K562 (cell line): ENCODE measurements at regions not wholly inside any gene's neighbourhood (a gene's known extent, or its start where the extent isn't known, plus 50 kb on each side); places are given as distances from the start of the nearest gene placed in this dataset.

Source experiments
- ATAC-seq: fragments of 200-7000 bp; cut with Tn5 transposase; 3 replicates; pipeline ENCODE4 v1.9.1; 2020; ENCODE audit warnings: moderate library complexity
- BruUV-seq: library from RNA; stranded (reverse); fragments of 400-500 nt; replicated peaks from 2 replicates; lab custom pipeline; 2021; lab: Mats Ljungman, UMichigan
- CTCF ChIA-PET: fragments of 300-600 bp; formaldehyde crosslinking; extraction: SDS; loops from one replicate; lab custom pipeline; 2021; ENCODE audit warnings: low intra/inter-chr PET ratio; lab: Yijun Ruan, JAX
- POLR2A ChIA-PET: fragments of 300-600, 350-650 bp; sonication (Branson Sonifier 250); formaldehyde crosslinking; extraction: SDS; loops from one replicate; lab custom pipeline; 2021; ENCODE audit warnings: antibody characterized with exemption, inconsistent platforms; lab: Yijun Ruan, JAX
- DNase-seq, 4 experiments: peaks; one replicate each; pipeline versions ENCODE4 v3.0.0 to v3.0.0-alpha.2; 2011 to 2018; ENCODE audit warnings: low spot score in 3 of 4, mixed read lengths in 3 of 4; ENCODE audit errors: extremely low read depth in 1 of 4
- FAIRE-seq: peaks from 2 replicates; lab custom pipeline; 2011; peaks lifted over from hg19 to GRCh38; lab: Jason Lieb, UNC
- H2AFZ ChIP-seq: 2 replicates; pipeline ENCODE4 v1.6.0; 2011; ENCODE audit warnings: low read depth, low read length, control low read depth, inconsistent platforms
- H3K27ac ChIP-seq: fragments of 200-600 bp; 3 replicates; pipeline ENCODE4 v1.8.0; 2011; ENCODE audit warnings: low read depth, mild to moderate bottlenecking, control low read depth, inconsistent platforms, low read length, moderate library complexity, mixed read lengths; ENCODE audit errors: extremely low read depth
- H3K27me3 ChIP-seq, 2 experiments: fragments of 300-600 bp in 1 of 2; 2 replicates in 1 of 2; 3 replicates in 1 of 2; pipeline versions ENCODE4 v1.6.0 to v1.8.0; 2011; ENCODE audit warnings: inconsistent platforms in 2 of 2, low read length in 2 of 2, mild to moderate bottlenecking in 1 of 2, mixed read lengths in 1 of 2, moderate library complexity in 1 of 2; ENCODE audit not compliant: control insufficient read depth in 2 of 2, insufficient read depth in 2 of 2
- H3K36me3 ChIP-seq: fragments of 300-600 bp; 3 replicates; pipeline ENCODE4 v1.8.0; 2011; ENCODE audit warnings: mild to moderate bottlenecking, low read length, inconsistent platforms; ENCODE audit not compliant: control insufficient read depth, insufficient read depth
- H3K4me1 ChIP-seq, 2 experiments: fragments of 200-600 bp in 1 of 2; replicated peaks in 1 of 2; 2 replicates in 1 of 2; 3 replicates in 1 of 2; pipeline versions ENCODE4 v1.5.1 to v1.8.0; 2011; ENCODE audit warnings: inconsistent platforms in 2 of 2, low read length in 2 of 2, mild to moderate bottlenecking in 1 of 2, mixed read lengths in 1 of 2, moderate library complexity in 1 of 2; ENCODE audit not compliant: control insufficient read depth in 2 of 2, insufficient read depth in 2 of 2
- H3K4me2 ChIP-seq: 2 replicates; pipeline ENCODE4 v1.6.1; 2011; ENCODE audit warnings: low read length, control low read depth, inconsistent platforms, mixed read lengths; ENCODE audit not compliant: insufficient read depth
- H3K4me3 ChIP-seq: fragments of 200-600 bp; sonication (generic), shearing (Covaris generic); 2 replicates; pipeline ENCODE4 v1.5.1; 2016; ENCODE audit warnings: control low read depth, inconsistent platforms
- H3K79me2 ChIP-seq: fragments of 200-600 bp; 3 replicates; pipeline ENCODE4 v1.8.0; 2011; ENCODE audit warnings: low read length, inconsistent platforms; ENCODE audit not compliant: control insufficient read depth, insufficient read depth
- H3K9ac ChIP-seq, 2 experiments: 2 replicates each; pipeline versions ENCODE4 v1.6.0 to v1.6.1; 2011; ENCODE audit warnings: low read depth in 2 of 2, low read length in 2 of 2, control low read depth in 1 of 2, inconsistent platforms in 1 of 2, mild to moderate bottlenecking in 1 of 2, mixed read lengths in 1 of 2; ENCODE audit not compliant: insufficient read depth in 1 of 2
- H3K9me1 ChIP-seq: one replicate; pipeline ENCODE4 v1.6.0; 2011; ENCODE audit warnings: inconsistent platforms, mild to moderate bottlenecking, low read length, moderate library complexity; ENCODE audit not compliant: control insufficient read depth, insufficient read depth
- H3K9me3 ChIP-seq: replicated peaks from 2 replicates; pipeline ENCODE4 v1.5.1; 2011; ENCODE audit warnings: low read depth, low read length, inconsistent platforms; ENCODE audit not compliant: control insufficient read depth, insufficient read depth
- H4K20me1 ChIP-seq: replicated peaks from 2 replicates; pipeline ENCODE4 v1.6.1; 2011; ENCODE audit warnings: low read length, inconsistent platforms, mixed read lengths; ENCODE audit not compliant: control insufficient read depth, insufficient read depth
- CBFA2T3 ChIP-seq: fragments of 450-650 bp; IDR thresholded peaks from 2 replicates; pipeline ENCODE4 v1.6.1; 2017
- ILK ChIP-seq: fragments of 450-650 bp; IDR thresholded peaks from 2 replicates; pipeline ENCODE4 v1.6.1; 2016; ENCODE audit warnings: missing genetic modification characterization, low read depth, mild to moderate bottlenecking, missing compliant biosample characterization, moderate library complexity, borderline replicate concordance
- MEF2D ChIP-seq: conservative IDR thresholded peaks from 2 replicates; pipeline ENCODE4 v1.6.1; 2016; ENCODE audit warnings: low read depth, missing genetic modification characterization, missing compliant biosample characterization
- MLX ChIP-seq, 2 experiments: fragments of 450-650 bp in 1 of 2; sonication (generic) in 1 of 2; formaldehyde crosslinking; conservative IDR thresholded peaks; 2 replicates each; pipeline versions ENCODE4 v1.4.0 to v1.8.1; 2020 to 2022; ENCODE audit warnings: mild to moderate bottlenecking in 1 of 2, missing genetic modification reagents in 1 of 2
- POLR2H ChIP-seq: IDR thresholded peaks from 2 replicates; pipeline ENCODE4 v1.6.1; 2016; ENCODE audit warnings: missing genetic modification characterization, low read depth, mild to moderate bottlenecking, control low read depth, missing compliant biosample characterization, moderate library complexity
- SMAD3 ChIP-seq: fragments of 450-650 bp; formaldehyde crosslinking; conservative IDR thresholded peaks from 2 replicates; pipeline ENCODE4 v1.4.0; 2020; ENCODE audit warnings: mild to moderate bottlenecking
- SOX6 ChIP-seq: fragments of 450-650 bp; IDR thresholded peaks from 2 replicates; pipeline ENCODE4 v1.6.1; 2014; ENCODE audit warnings: mild to moderate bottlenecking
- TBP ChIP-seq: optimal IDR thresholded peaks from 2 replicates; pipeline ENCODE3; 2011; ENCODE audit warnings: low read depth, low read length, improper control_type of control experiment
- USF2 ChIP-seq: sonication (generic); formaldehyde crosslinking; IDR thresholded peaks from 2 replicates; pipeline ENCODE4 v1.5.0; 2020; ENCODE audit warnings: missing genetic modification reagents
- ZNF143 ChIP-seq: sonication (generic); formaldehyde crosslinking; IDR thresholded peaks from 2 replicates; pipeline ENCODE4 v1.9.0; 2022; ENCODE audit warnings: mild to moderate bottlenecking, missing genetic modification reagents
- ZNF263 ChIP-seq: sonication (generic); formaldehyde crosslinking; IDR thresholded peaks from 2 replicates; pipeline ENCODE4 v1.8.0; 2022; ENCODE audit warnings: mild to moderate bottlenecking, missing genetic modification reagents, borderline replicate concordance
- ZNF398 ChIP-seq: fragments of 250-450 bp; sonication (Bioruptor Pico); IDR thresholded peaks from 2 replicates; pipeline ENCODE4 v1.8.0; 2021; ENCODE audit warnings: moderate library complexity, mild to moderate bottlenecking, inconsistent platforms
- WGBS: fragments of 100-300 bp; shearing (Covaris generic); methylation state at CpG from one replicate; pipeline ENCODE4 v1.1.6; 2016; ENCODE audit warnings: low coverage, mixed read lengths; ENCODE audit not compliant: insufficient coverage; ENCODE audit errors: missing lambda C conversion rate; 5-methylcytosine and 5-hydroxymethylcytosine counted together
- in situ Hi-C: fragments of 300-500 bp; cut with MboI; formaldehyde crosslinking; loops from 4 replicates; pipeline ENCODE4 v1.15.0; 2018; ENCODE audit warnings: inconsistent platforms, mixed read lengths
- intact Hi-C: fragments of 100-400 bp; cut with micrococcal nuclease; formaldehyde crosslinking; loops from 2 replicates; pipeline ENCODE4 v1.14.2; 2022
- TF ChIP-seq, protein P1 (sequence below): fragments of 450-650 bp; IDR thresholded peaks from 2 replicates; pipeline ENCODE4 v1.6.1; 2016
- TF ChIP-seq, protein P2 (sequence below): fragments of 250-450 bp; sonication (Bioruptor Pico); IDR thresholded peaks from 2 replicates; pipeline ENCODE4 v1.8.0; 2022; ENCODE audit warnings: inconsistent platforms

GRCh38 chr5:60335913-60336312 is 364.1 kb downstream of the DEPDC1B start (continued):
- TF ChIP-seq ILK (tag): no peak
- TF ChIP-seq, protein P1, sequence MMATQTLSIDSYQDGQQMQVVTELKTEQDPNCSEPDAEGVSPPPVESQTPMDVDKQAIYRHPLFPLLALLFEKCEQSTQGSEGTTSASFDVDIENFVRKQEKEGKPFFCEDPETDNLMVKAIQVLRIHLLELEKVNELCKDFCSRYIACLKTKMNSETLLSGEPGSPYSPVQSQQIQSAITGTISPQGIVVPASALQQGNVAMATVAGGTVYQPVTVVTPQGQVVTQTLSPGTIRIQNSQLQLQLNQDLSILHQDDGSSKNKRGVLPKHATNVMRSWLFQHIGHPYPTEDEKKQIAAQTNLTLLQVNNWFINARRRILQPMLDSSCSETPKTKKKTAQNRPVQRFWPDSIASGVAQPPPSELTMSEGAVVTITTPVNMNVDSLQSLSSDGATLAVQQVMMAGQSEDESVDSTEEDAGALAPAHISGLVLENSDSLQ: no peak
- TF ChIP-seq, protein P2, sequence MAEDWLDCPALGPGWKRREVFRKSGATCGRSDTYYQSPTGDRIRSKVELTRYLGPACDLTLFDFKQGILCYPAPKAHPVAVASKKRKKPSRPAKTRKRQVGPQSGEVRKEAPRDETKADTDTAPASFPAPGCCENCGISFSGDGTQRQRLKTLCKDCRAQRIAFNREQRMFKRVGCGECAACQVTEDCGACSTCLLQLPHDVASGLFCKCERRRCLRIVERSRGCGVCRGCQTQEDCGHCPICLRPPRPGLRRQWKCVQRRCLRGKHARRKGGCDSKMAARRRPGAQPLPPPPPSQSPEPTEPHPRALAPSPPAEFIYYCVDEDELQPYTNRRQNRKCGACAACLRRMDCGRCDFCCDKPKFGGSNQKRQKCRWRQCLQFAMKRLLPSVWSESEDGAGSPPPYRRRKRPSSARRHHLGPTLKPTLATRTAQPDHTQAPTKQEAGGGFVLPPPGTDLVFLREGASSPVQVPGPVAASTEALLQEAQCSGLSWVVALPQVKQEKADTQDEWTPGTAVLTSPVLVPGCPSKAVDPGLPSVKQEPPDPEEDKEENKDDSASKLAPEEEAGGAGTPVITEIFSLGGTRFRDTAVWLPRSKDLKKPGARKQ (CRISPR knock-in tag): no peak

DNA sequence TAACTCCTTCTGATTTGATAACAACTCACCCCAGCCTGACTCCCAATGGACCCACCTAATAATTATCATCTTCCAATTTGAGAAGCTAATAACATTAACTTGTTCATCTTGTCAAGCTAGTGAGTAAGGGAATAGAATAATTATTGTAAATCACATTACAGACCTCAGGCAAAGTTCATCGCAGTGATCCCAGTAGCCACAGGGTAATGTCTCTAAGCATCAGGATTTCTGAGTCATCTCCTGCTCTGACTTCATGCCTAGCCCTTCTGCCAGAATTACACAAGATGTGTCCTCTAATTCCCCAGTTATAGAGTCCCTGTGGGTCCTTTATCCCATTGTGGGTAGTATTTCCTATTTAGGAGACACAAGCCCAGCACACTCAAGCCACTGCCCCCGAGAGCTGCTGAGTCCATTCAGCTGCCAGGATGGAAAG is 365.7 kb downstream of the DEPDC1B start:
- 0% methylated on average over 2 of the region's 2 CpGs for WGBS

More for the DNA sequence above, 365.7 kb downstream of the DEPDC1B start:
- DNase-seq (no peak), ATAC-seq (no peak), FAIRE-seq (no peak)
- Histone ChIP-seq H3K27ac (no peak overlapping the region), H2AFZ (no peak overlapping the region), H3K9me1 (no peaks in the 10 kb centered on the region), H3K79me2 (no peaks in the 10 kb centered on the region), H3K4me2 (no peak overlapping the region), H3K36me3 (no peaks in the 10 kb centered on the region), H3K4me1 (no peaks in the 10 kb centered on the region), H4K20me1 (no peaks in the 10 kb centered on the region), H3K4me3 (no peak overlapping the region), H3K9me3 (no peaks in the 10 kb centered on the region), H3K9ac (no peak overlapping the region), H3K27me3 (no peaks in the 10 kb centered on the region)
- no TSS peak for BruUV-seq
- ChIA-PET POLR2A (no interaction called here), CTCF (no interaction called here)
- in situ Hi-C loops: no loop called here
- TF ChIP-seq ZNF398 (CRISPR knock-in tag) (no peak), POLR2H (tag) (no peak), CBFA2T3 (no peak), SOX6 (no peak), ZNF143 (CRISPR knock-in tag) (no peak), TBP (no peak), MEF2D (tag) (no peak), USF2 (CRISPR knock-in tag) (no peak), SMAD3 (no peak), MLX (CRISPR knock-in tag; conservative IDR thresholded peaks at IDR 0.05) (no peak), ZNF263 (CRISPR knock-in tag) (no peak)
- intact Hi-C loops: no loop called here
